Thymus (tissue), 11 donors: ENCODE measurements at regions not wholly inside any gene's neighbourhood (a gene's known extent, or its start where the extent isn't known, plus 50 kb on each side); places are given as distances from the start of the nearest gene placed in this dataset.

Source experiments
- DNase-seq, 9 donors: peaks; one replicate each; pipeline ENCODE4 v3.0.0-alpha.2; 2013; ENCODE audit warnings: low spot score in 9 of 9, low read depth in 6 of 9, missing footprints in 1 of 9
- H3K27ac ChIP-seq, 2 donors: one replicate each; pipeline ENCODE4 v1.5.1; 2013; ENCODE audit warnings: control low read depth in 1 of 2, low read depth in 1 of 2, low read length in 1 of 2, mild to moderate bottlenecking in 1 of 2, moderate library complexity in 1 of 2
- H3K27me3 ChIP-seq, 2 donors: one replicate each; pipeline ENCODE4 v1.5.1; 2013; ENCODE audit warnings: low read length in 1 of 2; ENCODE audit not compliant: control insufficient read depth in 2 of 2, insufficient read depth in 1 of 2
- H3K36me3 ChIP-seq, 2 donors: one replicate each; pipeline ENCODE4 v1.5.1; 2013; ENCODE audit warnings: low read length in 1 of 2, mild to moderate bottlenecking in 1 of 2, moderate library complexity in 1 of 2; ENCODE audit not compliant: control insufficient read depth in 2 of 2, insufficient read depth in 2 of 2
- H3K4me1 ChIP-seq, 2 donors: one replicate each; pipeline ENCODE4 v1.5.1; 2013; ENCODE audit warnings: low read length in 2 of 2; ENCODE audit not compliant: control insufficient read depth in 2 of 2, insufficient read depth in 2 of 2
- H3K4me3 ChIP-seq, 2 donors: one replicate each; pipeline ENCODE4 v1.5.1; 2013; ENCODE audit warnings: low read length in 2 of 2, control low read depth in 1 of 2, mild to moderate bottlenecking in 1 of 2
- H3K9me3 ChIP-seq, 2 donors: one replicate each; pipeline ENCODE4 v1.5.1; 2013; ENCODE audit warnings: low read length in 1 of 2, mild to moderate bottlenecking in 1 of 2; ENCODE audit not compliant: control insufficient read depth in 2 of 2, insufficient read depth in 1 of 2
- WGBS: extraction: QIAGEN DNeasy Blood & Tissue Kit; methylation state at CpG from one replicate; pipeline ENCODE4 v1.1.7; 2013; 5-methylcytosine and 5-hydroxymethylcytosine counted together
- donor health status: healthy.

GRCh38 chr7:155209478-155210319, 88.0 kb upstream of the INSIG1 start:
- Histone ChIP-seq H3K4me3 (no peak overlapping the region), H3K4me1 (peaks cover 17 to 40% of the 10 kb centered on the region in 2 donors), H3K9me3 (peaks cover 0 to 6% of the 10 kb centered on the region in 2 donors), H3K36me3 (no peaks in the 10 kb centered on the region), H3K27me3 (peaks cover 0 to 21% of the 10 kb centered on the region in 2 donors), H3K27ac (no peak overlapping the region)
- no peak for DNase-seq
- 91% methylated on average over 21 of the region's 21 CpGs for WGBS

- H3K4me3 ChIP-seq, result no peak overlapping the region
- H3K27me3 ChIP-seq, result peaks cover 0 to 24% of the 10 kb centered on the region in 2 donors
- 80% methylated on average over 7 of the region's 7 CpGs for WGBS
- no peak overlapping the region for H3K27ac ChIP-seq
- no peaks in the 10 kb centered on the region for H3K36me3 ChIP-seq
- H3K4me1 ChIP-seq, result peaks cover 13 to 36% of the 10 kb centered on the region in 2 donors
- H3K9me3 ChIP-seq, result peaks cover 0 to under 1% of the 10 kb centered on the region in 2 donors
- peak in 1 of 9 donors; percentile 27 for DNase-seq
Observed at GRCh38 chr7:155210356-155210755, 87.3 kb upstream of the INSIG1 start.

GRCh38 chr7:155211173-155211572, 86.5 kb upstream of the INSIG1 start:
- DNase-seq, result no peak
- 96% methylated on average over 6 of the region's 6 CpGs for WGBS
- peaks cover 0 to 27% of the 10 kb centered on the region in 2 donors for H3K27me3 ChIP-seq
- H3K36me3 ChIP-seq, result no peaks in the 10 kb centered on the region
- H3K4me3 ChIP-seq, result no peak overlapping the region
- H3K9me3 ChIP-seq, result no peaks in the 10 kb centered on the region
- H3K4me1 ChIP-seq, result peaks cover 9 to 27% of the 10 kb centered on the region in 2 donors
- no peak overlapping the region for H3K27ac ChIP-seq

GRCh38 chr7:155211761-155212160, 85.9 kb upstream of the INSIG1 start:
- no peak for DNase-seq
- Histone ChIP-seq H3K27me3 (peaks cover 0 to 29% of the 10 kb centered on the region in 2 donors), H3K4me3 (no peak overlapping the region), H3K36me3 (no peaks in the 10 kb centered on the region), H3K4me1 (peaks cover 9 to 25% of the 10 kb centered on the region in 2 donors), H3K9me3 (no peaks in the 10 kb centered on the region), H3K27ac (no peak overlapping the region)
- WGBS, result 97% methylated on average over 4 of the region's 4 CpGs

GRCh38 chr7:155212301-155213015, 85.2 kb upstream of the INSIG1 start:
- DNase-seq, result no peak
- Histone ChIP-seq H3K4me1 (peaks cover 9 to 25% of the 10 kb centered on the region in 2 donors), H3K27ac (no peak overlapping the region), H3K36me3 (no peaks in the 10 kb centered on the region), H3K4me3 (no peak overlapping the region), H3K9me3 (no peaks in the 10 kb centered on the region), H3K27me3 (peaks cover 0 to 29% of the 10 kb centered on the region in 2 donors)
- 94% methylated on average over 15 of the region's 15 CpGs for WGBS

GRCh38 chr7:155213385-155213784, 84.3 kb upstream of the INSIG1 start:
- H3K4me1 ChIP-seq, result peaks cover 9 to 25% of the 10 kb centered on the region in 2 donors
- H3K27me3 ChIP-seq, result peaks cover 0 to 31% of the 10 kb centered on the region in 2 donors
- no peaks in the 10 kb centered on the region for H3K36me3 ChIP-seq
- 96% methylated on average over 4 of the region's 4 CpGs for WGBS
- H3K4me3 ChIP-seq, result no peak overlapping the region
- H3K9me3 ChIP-seq, result no peaks in the 10 kb centered on the region
- H3K27ac ChIP-seq, result no peak overlapping the region
- DNase-seq, result no peak

- 73% methylated on average over 26 of the region's 26 CpGs for WGBS
- DNase-seq, result no peak
- Histone ChIP-seq H3K9me3 (no peaks in the 10 kb centered on the region), H3K27me3 (peaks cover 0 to 29% of the 10 kb centered on the region in 2 donors), H3K4me3 (no peak overlapping the region), H3K36me3 (no peaks in the 10 kb centered on the region), H3K4me1 (peaks cover 9 to 25% of the 10 kb centered on the region in 2 donors), H3K27ac (no peak overlapping the region)
Observed at GRCh38 chr7:155213955-155214740, 83.5 kb upstream of the INSIG1 start.

- no peak for DNase-seq
- WGBS, result 90% methylated on average over 7 of the region's 7 CpGs
- H3K4me3 ChIP-seq, result no peak overlapping the region
- H3K27me3 ChIP-seq, result peaks cover 0 to 21% of the 10 kb centered on the region in 2 donors
- H3K4me1 ChIP-seq, result peaks cover 2 to 13% of the 10 kb centered on the region in 2 donors
- H3K27ac ChIP-seq, result no peak overlapping the region
- no peaks in the 10 kb centered on the region for H3K36me3 ChIP-seq
- no peaks in the 10 kb centered on the region for H3K9me3 ChIP-seq
Observed at GRCh38 chr7:155215576-155216325, 81.9 kb upstream of the INSIG1 start.
